Thyroid gland (tissue), 4 donors: ENCODE measurements at regions not wholly inside any gene's neighbourhood (a gene's known extent, or its start where the extent isn't known, plus 50 kb on each side); places are given as distances from the start of the nearest gene placed in this dataset.

Experiments
- CTCF ChIP-seq, 6 experiments: fragments of 200-600 bp in 3 of 6; fragments of 450-650 bp in 3 of 6; sonication (generic) in 3 of 6; IDR thresholded peaks; one replicate each; pipeline ENCODE4 v1.5.1; 2016 to 2019; ENCODE audit warnings: antibody characterized with exemption in 6 of 6, mild to moderate bottlenecking in 2 of 6, inconsistent platforms in 1 of 6, moderate library complexity in 1 of 6
- POLR2A ChIP-seq, 2 donors: fragments of 450-650 bp; IDR thresholded peaks; one replicate each; pipeline ENCODE4 v1.6.1; 2017; ENCODE audit warnings: antibody characterized with exemption in 2 of 2, mild to moderate bottlenecking in 2 of 2, moderate library complexity in 1 of 2

DNA sequence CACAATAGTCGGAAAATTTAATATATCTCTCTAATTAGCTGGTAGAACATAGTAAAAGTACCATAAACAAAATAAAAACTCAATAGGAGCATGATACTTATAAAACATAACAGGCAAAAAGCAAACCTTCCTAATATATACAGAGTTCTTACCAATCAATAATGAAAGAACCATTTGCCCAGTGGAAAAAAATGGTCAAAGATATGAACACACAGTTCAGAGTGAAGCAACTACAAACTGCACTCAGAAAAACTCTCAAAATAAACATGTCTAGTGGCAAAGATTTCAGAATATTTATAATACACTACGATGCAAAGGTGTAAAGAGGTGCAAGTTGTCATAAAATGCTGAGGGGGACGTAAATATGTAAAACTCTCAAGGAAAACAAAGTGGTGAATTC is 576.2 kb upstream of the CTNND2 start:
- no peak for TF ChIP-seq CTCF (IDR thresholded peaks at IDR 0.05)
- no peak for TF ChIP-seq POLR2A (IDR thresholded peaks at IDR 0.05)
